ENCODE measurements at regions not wholly inside any gene's neighbourhood (a gene's known extent, or its start where the extent isn't known, plus 50 kb on each side); places are given as distances from the start of the nearest gene placed in this dataset.
A peak's percentile ranks its signal among the peaks of the same experiment; 100 is the strongest.

DNA sequence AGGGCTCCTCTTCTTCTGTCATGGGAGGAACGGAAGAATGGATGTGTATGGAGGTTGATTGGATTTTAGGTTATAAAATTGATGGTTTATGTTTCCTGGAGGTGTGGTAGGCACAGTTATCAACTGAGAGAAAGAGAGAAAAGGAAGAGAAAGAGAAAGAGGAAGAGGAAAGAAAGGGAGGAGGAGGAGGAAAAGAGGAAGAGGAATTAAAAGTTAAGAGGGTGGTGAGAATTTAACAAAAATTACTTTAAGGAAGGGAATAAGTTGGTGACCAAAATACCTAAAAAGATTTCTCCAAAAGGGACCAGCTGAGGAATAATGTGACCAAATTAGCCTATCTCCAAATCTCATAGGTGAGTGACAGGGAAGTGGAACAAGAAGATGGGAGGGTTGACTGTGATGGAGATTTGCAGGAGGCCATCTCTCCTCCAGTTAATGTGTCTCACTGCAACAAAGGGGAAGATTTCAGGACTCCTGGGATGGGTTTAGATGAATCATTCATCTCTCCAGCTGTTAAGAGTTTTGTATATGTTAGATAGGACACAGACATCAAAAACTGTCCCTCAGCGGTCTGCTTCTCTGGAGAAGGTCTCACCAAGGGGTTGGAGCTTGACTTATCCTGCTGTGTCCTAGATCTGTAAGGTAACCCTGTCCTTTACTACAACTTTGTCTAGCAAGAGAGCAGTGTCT lies 76.0 kb upstream of the TMC1 start:
- no peak for TF ChIP-seq POLR2A (IDR thresholded peaks at IDR 0.05; ENCODE audit: low read depth, low read length)
- no peak for FAIRE-seq
- DNase-seq (ENCODE audit: insufficient read length, low spot score), result no peak

DNA sequence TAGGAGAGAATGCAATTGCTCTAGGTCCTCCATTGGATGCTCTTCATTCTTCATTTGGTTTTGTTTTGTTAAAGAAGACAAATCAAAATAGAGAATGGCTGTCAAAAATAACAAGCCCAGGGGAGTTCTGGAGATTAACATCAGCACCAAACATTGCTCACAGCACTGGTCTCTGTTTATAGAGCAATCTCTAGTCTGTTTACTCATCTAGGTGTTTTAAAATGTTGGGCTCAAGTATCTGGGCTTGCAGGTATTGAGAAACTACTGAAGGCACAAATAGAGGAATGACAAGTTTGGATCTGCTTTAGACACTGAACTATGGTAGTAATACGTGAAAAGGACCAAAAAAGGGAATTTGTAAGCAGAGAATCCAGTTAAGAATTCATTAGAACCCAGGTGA lies 77.0 kb upstream of the TMC1 start:
- no peak for TF ChIP-seq POLR2A (IDR thresholded peaks at IDR 0.05; ENCODE audit: low read depth, low read length)
- no peak for FAIRE-seq
- DNase-seq (ENCODE audit: insufficient read length, low spot score), result no peak

DNA sequence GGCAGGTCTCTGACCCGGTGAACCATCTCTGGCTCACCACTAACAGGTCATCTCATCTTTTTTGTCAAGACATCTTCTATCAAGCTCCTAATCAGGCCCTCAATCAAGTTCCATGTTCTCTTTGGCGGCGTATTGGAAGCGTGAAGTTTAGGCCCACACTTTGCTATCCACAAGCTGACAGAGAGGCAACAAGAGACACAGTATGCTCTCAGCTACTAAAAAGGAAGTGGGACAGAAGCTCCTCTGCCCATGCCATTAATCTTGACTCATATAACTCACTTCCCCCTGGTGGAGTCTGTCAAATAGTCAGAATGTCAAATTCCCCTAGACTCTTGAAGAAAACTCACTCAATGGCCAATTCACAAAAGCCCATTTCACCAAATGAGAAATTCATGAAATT lies 77.6 kb upstream of the TMC1 start:
- DNase-seq (ENCODE audit: insufficient read length, low spot score) (no peak), FAIRE-seq (peak; percentile 15)
- TF ChIP-seq POLR2A (IDR thresholded peaks at IDR 0.05; ENCODE audit: low read depth, low read length), result no peak

GRCh38 chr9:72441848-72442607 lies 77.0 kb upstream of the ZFAND5 start:
- TF ChIP-seq POLR2A (IDR thresholded peaks at IDR 0.05; ENCODE audit: low read depth, low read length), result no peak
- DNase-seq (ENCODE audit: insufficient read length, low spot score), result peak; percentile 58
- FAIRE-seq, result peak; percentile 91

- no peak for TF ChIP-seq POLR2A (IDR thresholded peaks at IDR 0.05; ENCODE audit: low read depth, low read length)
- FAIRE-seq (peak; percentile 89), DNase-seq (ENCODE audit: insufficient read length, low spot score) (no peak)
Measured at GRCh38 chr9:72440992-72441847, 76.2 kb upstream of the ZFAND5 start.

DNA sequence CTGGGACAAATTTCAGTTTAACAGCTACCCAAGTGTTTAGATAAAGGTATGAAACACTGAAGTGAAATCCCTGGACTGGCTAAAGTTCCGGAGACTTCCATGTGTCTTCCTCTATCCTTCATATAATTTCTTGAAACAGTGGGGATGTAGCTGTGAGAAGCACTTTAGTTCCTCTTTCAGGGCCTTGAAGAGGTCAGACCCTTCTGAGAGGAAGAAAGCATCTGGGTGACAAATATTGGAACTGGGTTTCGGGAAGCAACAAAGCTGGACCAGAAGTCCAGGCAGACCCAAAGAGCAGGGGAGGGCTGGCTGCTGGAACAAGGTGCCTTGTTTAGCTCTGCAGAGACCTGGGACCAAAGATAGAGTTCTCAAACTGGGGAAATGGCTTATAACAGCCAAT lies 75.4 kb upstream of the ZFAND5 start:
- FAIRE-seq, result no peak

DNA sequence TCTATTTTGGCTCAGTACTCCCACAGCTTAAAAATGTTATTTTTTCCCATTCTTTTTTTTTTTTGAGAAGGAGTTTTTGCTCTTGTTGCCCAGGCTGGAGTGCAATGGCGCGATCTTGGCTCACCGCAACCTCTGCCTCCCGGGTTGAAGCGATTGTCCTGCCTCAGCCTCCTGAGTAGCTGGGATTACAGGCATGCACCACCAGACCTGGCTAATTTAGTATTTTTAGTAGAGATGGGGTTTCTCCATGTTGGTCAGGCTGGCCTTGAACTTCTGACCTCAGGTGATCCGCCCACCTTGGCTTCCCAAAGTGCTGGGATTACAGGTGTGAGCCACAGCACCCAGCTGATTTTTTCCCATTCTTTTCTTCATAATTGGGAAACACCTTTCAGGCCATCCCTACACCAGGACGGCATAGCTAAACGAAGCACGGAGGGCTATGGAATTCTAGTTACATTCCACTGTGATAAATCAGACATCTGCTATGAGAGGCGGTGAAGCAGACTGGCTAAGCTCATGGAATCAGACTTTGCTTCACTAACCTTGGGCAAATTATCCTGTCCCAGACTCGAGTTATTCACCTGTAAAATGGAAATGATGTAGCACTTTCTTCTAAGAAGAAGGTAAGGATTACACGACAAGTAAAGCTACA lies 68.7 kb upstream of the ZFAND5 start:
- peak; percentile 100 for FAIRE-seq
- DNase-seq (ENCODE audit: insufficient read length, low spot score), result peak; percentile 81

More for the DNA sequence above, 75.4 kb upstream of the ZFAND5 start:
- DNase-seq (ENCODE audit: insufficient read length, low spot score), result no peak
- TF ChIP-seq POLR2A (IDR thresholded peaks at IDR 0.05; ENCODE audit: low read depth, low read length), result no peak

DNA sequence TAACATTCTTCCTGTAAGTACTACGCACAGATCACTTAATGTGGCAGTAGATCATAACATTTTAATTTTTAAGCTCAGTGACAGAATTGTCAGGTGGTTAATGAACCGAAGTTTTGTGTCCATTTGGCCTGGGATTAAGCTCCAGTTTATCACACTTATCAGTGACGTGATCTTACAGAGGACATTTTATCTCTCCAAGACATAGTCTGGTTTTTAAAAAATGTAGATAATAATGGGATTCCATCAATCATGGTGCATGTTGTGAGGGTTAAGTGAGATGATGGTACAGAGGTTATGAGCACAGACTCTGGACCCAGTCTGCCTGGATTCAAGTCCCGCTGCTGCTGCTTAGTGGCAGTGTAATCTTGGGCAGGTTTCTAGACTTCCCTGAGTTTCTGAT lies 66.0 kb upstream of the ZFAND5 start:
- no peak for DNase-seq (ENCODE audit: insufficient read length, low spot score)
- no peak for TF ChIP-seq POLR2A (IDR thresholded peaks at IDR 0.05; ENCODE audit: low read depth, low read length)
- FAIRE-seq, result no peak

DNA sequence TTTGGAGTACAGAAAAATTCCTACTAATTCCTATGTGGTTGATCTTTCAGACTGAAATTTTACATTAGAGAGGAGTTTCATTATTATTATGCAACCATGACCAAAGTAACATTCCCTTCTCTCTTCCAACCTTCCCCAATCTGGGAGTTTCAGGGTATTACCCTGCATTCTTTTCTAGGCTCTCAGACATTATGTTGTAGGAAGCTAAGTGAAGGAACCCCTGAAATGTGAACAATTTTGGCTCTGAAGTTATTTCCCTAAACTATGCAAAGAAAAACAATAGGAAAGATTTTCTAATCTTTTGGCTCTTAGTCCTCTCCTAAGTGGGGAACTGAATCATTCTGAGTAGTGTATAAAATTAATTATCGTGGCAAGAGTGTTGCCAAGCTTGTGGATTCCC lies 63.3 kb upstream of the ZFAND5 start:
- FAIRE-seq, result no peak
- no peak for DNase-seq (ENCODE audit: insufficient read length, low spot score)
- no peak for TF ChIP-seq POLR2A (IDR thresholded peaks at IDR 0.05; ENCODE audit: low read depth, low read length)

GRCh38 chr9:72427801-72428200 lies 62.8 kb upstream of the ZFAND5 start:
- DNase-seq (ENCODE audit: insufficient read length, low spot score) (no peak), FAIRE-seq (no peak)
- no peak for TF ChIP-seq POLR2A (IDR thresholded peaks at IDR 0.05; ENCODE audit: low read depth, low read length)

DNA sequence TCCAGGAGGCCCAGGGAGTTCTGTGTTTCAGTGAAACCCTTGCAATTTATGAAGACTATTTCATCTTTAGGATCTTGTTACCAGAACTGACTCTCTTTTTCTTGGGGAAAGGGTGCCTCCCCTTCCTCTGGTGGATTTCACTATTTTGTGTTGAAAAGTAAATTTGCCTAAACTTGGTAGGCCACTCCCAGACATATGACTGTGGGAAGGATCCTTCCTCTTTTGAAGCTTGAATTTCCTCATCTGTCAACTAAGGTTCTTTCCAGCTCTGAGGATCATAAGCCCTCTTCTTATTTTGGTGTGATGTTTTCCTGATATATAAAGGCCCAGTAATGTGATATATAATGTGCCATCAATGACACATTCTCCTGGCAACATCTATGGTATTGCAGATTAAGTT lies 59.1 kb upstream of the ZFAND5 start:
- FAIRE-seq (no peak), DNase-seq (ENCODE audit: insufficient read length, low spot score) (no peak)
- TF ChIP-seq POLR2A (IDR thresholded peaks at IDR 0.05; ENCODE audit: low read depth, low read length), result no peak

DNA sequence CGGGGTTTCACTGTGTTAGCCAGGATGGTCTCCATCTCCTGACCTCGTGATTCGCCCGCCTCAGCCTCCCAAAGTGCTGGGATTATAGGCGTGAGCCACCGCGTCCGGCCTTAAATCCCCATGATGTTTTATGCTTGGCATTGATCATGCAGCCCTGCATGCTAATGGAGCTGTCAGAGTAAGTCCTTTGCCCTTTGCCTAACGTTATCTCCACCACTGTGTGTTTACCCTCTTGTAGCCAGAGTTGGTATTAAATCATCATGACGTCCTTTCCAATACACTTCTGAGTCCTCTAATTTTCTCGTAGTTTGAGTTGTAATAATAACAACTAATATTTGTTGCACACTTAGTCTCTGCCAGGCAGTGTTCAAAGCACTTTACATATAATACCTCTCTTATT lies 57.2 kb upstream of the ZFAND5 start:
- no peak for DNase-seq (ENCODE audit: insufficient read length, low spot score)
- FAIRE-seq, result no peak
- TF ChIP-seq POLR2A (IDR thresholded peaks at IDR 0.05; ENCODE audit: low read depth, low read length), result no peak

DNA sequence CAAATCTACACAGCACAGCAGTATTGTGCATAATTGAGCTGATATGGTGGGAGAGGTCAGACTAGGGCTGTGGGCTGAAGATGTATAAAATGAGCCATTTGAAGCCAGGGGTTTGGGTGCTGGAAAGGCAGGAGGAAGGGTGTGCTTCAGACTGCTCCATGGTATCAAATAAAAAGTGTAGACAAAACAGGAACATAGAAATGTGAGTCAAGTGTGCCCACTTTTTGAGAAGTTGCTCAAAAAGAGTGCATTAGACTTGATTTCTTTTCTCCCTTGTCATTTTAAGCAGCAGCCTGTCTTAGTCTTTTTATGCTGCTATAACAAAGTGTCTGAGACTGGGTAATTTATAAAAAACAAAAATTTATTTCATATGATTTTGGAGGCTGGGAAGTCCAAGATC lies 55.8 kb upstream of the ZFAND5 start:
- DNase-seq (ENCODE audit: insufficient read length, low spot score), result no peak
- FAIRE-seq, result no peak
- no peak for TF ChIP-seq POLR2A (IDR thresholded peaks at IDR 0.05; ENCODE audit: low read depth, low read length)

- DNase-seq (ENCODE audit: insufficient read length, low spot score) (no peak), FAIRE-seq (no peak)
- no peak for TF ChIP-seq POLR2A (IDR thresholded peaks at IDR 0.05; ENCODE audit: low read depth, low read length)
Measured at GRCh38 chr9:72415948-72416347, 50.9 kb upstream of the ZFAND5 start.

All from H54 (cell line).